Right atrium auricular region (tissue), 2 donors: ENCODE measurements at regions not wholly inside any gene's neighbourhood (a gene's known extent, or its start where the extent isn't known, plus 50 kb on each side); places are given as distances from the start of the nearest gene placed in this dataset.
"Not testable (repeated sequence)": the region's sequence is repeated elsewhere in the genome, so short reads cannot be mapped to it uniquely, and the experiment has no call there.

ENCODE experiments used
- DNase-seq: peaks from one replicate; pipeline ENCODE4 v3.0.0-alpha.2; 2019; ENCODE audit warnings: low spot score
- H3K27ac ChIP-seq, 2 donors: fragments of 200-600 bp; sonication (generic); 1 replicate in 1 of 2; 2 replicates in 1 of 2; pipeline ENCODE4 v1.5.1; 2016 to 2019
- H3K27me3 ChIP-seq, 2 donors: fragments of 200-600 bp; sonication (generic); one replicate each; pipeline versions ENCODE4 v1.5.1 to v1.6.0; 2017 to 2019
- H3K36me3 ChIP-seq: fragments of 200-600 bp; sonication (generic); one replicate; pipeline ENCODE4 v1.5.1; 2016
- H3K4me1 ChIP-seq, 2 donors: fragments of 200-600 bp; sonication (generic); one replicate each; pipeline versions ENCODE4 v1.5.1 to v1.6.0; 2017 to 2019
- H3K4me3 ChIP-seq, 2 donors: fragments of 200-600 bp; sonication (generic); 1 replicate in 1 of 2; 2 replicates in 1 of 2; pipeline ENCODE4 v1.5.1; 2017 to 2019; ENCODE audit warnings: mild to moderate bottlenecking in 1 of 2, moderate library complexity in 1 of 2
- H3K9me3 ChIP-seq, 2 donors: fragments of 200-600 bp; sonication (generic); one replicate each; pipeline ENCODE4 v1.5.1; 2019
- CTCF ChIP-seq, 2 donors: fragments of 200-600 bp; sonication (generic); IDR thresholded peaks; one replicate each; pipeline ENCODE4 v1.5.1; 2019; ENCODE audit warnings: antibody characterized with exemption in 2 of 2

- TF ChIP-seq CTCF (IDR thresholded peaks at IDR 0.05) = no peak
- Histone ChIP-seq H3K4me1 (no peaks in the 10 kb centered on the region), H3K4me3 (no peak overlapping the region), H3K36me3 (no peaks in the 10 kb centered on the region), H3K27me3 (no peaks in the 10 kb centered on the region), H3K9me3 (no peaks in the 10 kb centered on the region), H3K27ac (no peak overlapping the region)
- DNase-seq = no peak
These were observed 218.9 kb upstream of the SETMAR start for GRCh38 chr3:4084271-4084670.

DNA sequence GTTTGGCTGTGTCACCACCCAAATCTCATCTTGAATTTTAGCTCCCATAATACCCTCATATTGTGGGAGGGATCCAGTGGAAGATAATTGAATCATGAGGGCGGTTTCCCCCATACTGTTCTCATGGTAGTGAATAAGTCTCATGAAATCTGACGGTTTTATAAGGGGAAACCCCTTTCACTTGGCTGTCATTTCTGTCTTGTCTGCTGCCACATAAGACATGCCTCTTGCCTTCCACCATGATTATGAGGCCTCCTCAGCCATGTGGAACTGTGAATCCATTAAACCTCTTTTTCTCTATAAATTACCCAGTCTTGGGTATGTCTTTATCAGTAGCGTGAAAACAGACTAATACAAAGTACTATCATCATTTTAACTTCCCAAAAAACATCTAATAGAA lies 216.5 kb upstream of the SETMAR start:
- DNase-seq, H3K27me3 ChIP-seq, H3K36me3 ChIP-seq, H3K4me3 ChIP-seq, H3K27ac ChIP-seq, H3K9me3 ChIP-seq, H3K4me1 ChIP-seq: not testable (repeated sequence)

GRCh38 chr3:4091786-4092185 lies 211.4 kb upstream of the SETMAR start:
- DNase-seq = no peak
- H3K27ac ChIP-seq = no peak overlapping the region
- no peaks in the 10 kb centered on the region for H3K36me3 ChIP-seq
- H3K27me3 ChIP-seq = no peaks in the 10 kb centered on the region
- H3K4me1 ChIP-seq = no peaks in the 10 kb centered on the region
- no peak overlapping the region for H3K4me3 ChIP-seq
- no peak for TF ChIP-seq CTCF (IDR thresholded peaks at IDR 0.05)
- H3K9me3 ChIP-seq = no peaks in the 10 kb centered on the region

- no peaks in the 10 kb centered on the region for H3K36me3 ChIP-seq
- no peak overlapping the region for H3K4me3 ChIP-seq
- no peak for DNase-seq
- TF ChIP-seq CTCF (IDR thresholded peaks at IDR 0.05) = no peak
- H3K27me3 ChIP-seq = no peaks in the 10 kb centered on the region
- H3K4me1 ChIP-seq = no peaks in the 10 kb centered on the region
- H3K27ac ChIP-seq = no peak overlapping the region
- H3K9me3 ChIP-seq = peaks cover 0 to 17% of the 10 kb centered on the region in 2 donors
These were observed 205.4 kb upstream of the SETMAR start for GRCh38 chr3:4097801-4098200.

DNA sequence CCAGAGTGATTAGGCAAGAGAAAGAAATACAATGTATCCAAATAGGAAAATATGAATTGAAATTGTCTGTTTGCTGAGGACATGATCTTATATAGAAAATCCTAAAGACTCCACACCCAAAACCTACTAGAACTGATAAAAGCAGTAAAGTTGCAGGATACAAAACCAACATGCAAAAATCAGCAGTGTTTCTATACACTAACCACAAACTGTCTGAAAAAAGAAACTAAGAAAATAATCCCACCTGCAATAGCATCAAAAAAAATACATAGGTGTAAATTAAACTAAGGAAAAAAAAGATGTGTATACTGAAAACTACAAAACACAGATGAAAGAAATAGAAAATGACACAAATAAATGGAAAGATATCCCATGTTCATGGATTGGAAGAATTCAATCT lies 203.6 kb upstream of the SETMAR start:
- DNase-seq = no peak
- Histone ChIP-seq H3K27me3 (no peaks in the 10 kb centered on the region), H3K27ac (no peak overlapping the region), H3K36me3 (no peaks in the 10 kb centered on the region), H3K4me3 (no peak overlapping the region), H3K9me3 (peaks cover 0 to 17% of the 10 kb centered on the region in 2 donors), H3K4me1 (no peaks in the 10 kb centered on the region)
- TF ChIP-seq CTCF (IDR thresholded peaks at IDR 0.05) = no peak

DNA sequence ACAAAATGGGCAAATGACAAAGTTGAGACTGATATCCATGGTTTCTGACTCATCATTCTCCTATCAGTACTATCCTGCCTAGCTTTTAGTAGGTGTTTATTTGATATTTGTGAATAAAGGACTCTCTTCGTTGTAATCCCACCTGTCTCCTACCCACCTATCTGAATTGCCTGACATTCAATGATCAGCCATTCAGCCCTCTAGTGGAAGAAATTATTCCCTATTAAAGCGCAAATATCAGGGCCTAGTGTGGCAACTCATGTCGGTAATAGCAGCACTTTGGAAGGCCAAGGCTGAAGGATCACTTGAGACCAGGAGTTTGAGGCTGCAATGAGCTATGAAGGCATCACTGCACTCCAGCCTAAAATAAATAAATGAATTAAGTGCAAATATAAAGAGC lies 195.7 kb upstream of the SETMAR start:
- H3K4me1 ChIP-seq = no peaks in the 10 kb centered on the region
- no peaks in the 10 kb centered on the region for H3K36me3 ChIP-seq
- no peak overlapping the region for H3K4me3 ChIP-seq
- H3K27me3 ChIP-seq = no peaks in the 10 kb centered on the region
- TF ChIP-seq CTCF (IDR thresholded peaks at IDR 0.05) = no peak
- H3K9me3 ChIP-seq = no peaks in the 10 kb centered on the region
- no peak for DNase-seq
- no peak overlapping the region for H3K27ac ChIP-seq
